ENCODE measurements at regions not wholly inside any gene's neighbourhood (a gene's known extent, or its start where the extent isn't known, plus 50 kb on each side); places are given as distances from the start of the nearest gene placed in this dataset.

DNA sequence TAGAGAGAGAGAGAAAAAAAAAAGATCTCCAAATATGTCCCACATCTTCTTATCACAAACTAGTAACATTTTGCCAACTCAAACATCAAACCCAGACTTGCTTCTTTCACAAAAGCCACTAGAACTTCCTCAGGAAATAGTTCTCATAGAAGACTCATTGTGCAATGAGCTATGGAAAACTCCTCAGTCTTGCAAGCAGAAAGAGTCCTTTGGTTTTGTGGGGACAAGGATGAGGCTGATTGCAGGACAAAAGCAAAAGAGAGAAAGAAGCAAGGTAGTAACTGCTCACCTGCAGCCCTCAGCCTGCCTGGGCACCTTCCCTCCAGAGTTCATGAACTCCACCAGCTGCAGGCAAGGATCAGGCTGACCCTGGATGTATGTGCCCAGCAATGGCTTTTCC is 399.0 kb downstream of the IRX1 start:
- no peak for DNase-seq (ENCODE audit: low read depth in 1 of 2, low spot score in 1 of 2)
- no peak for TF ChIP-seq CHD2 (IDR thresholded peaks at IDR 0.05; ENCODE audit: low read length, partially characterized antibody)
- no peak overlapping the region for H3K4me3 ChIP-seq
- no peak for FAIRE-seq
- ATAC-seq, result no peak
- no peaks in the 10 kb centered on the region for H3K4me1 ChIP-seq
- no peak overlapping the region for H3K4me2 ChIP-seq
- H3K9me3 ChIP-seq, result no peaks in the 10 kb centered on the region
- CTCF ChIA-PET, result no interaction called here
- POLR2A ChIA-PET, result no interaction called here
- H3K27ac ChIP-seq, result no peak overlapping the region

DNA sequence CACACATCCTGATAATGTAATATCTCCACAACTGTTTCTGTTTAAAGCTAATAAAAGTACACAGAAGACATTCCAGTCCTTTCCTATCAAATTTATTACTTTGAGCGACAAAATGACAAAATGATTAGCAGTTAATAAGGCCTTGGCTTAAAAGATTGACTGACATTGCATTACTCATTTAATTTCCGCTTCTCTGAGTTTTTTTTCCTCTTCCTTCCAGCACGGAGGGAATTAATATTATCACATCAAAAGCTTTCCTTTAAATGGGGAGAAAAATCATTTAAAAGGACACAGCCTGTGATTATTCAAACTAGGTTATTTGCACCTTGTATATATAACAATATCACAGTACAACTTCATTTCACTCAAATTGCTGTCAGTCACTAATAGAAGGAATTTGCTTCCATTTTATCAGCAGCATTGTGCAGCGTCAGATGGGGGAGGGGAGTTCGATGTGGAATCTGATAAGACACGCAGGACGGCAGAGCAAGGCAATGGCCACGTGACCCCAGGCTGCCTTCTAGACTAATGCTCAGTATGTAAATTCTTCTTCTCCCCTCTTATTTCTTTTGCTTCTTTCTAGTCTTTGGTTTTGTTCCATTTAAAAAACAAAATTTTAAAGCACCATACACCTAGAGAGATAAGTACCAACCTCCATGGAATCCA is 400.5 kb downstream of the IRX1 start:
- no peak overlapping the region for H3K4me2 ChIP-seq
- H3K27ac ChIP-seq, result no peak overlapping the region
- FAIRE-seq (no peak), DNase-seq (ENCODE audit: low read depth in 1 of 2, low spot score in 1 of 2) (no peak), ATAC-seq (no peak)
- H3K9me3 ChIP-seq, result no peaks in the 10 kb centered on the region
- no peak overlapping the region for H3K4me3 ChIP-seq
- WGBS (ENCODE audit: missing lambda C conversion rate), result 9% methylated on average over 8 of the region's 8 CpGs
- TF ChIP-seq, protein P1, sequence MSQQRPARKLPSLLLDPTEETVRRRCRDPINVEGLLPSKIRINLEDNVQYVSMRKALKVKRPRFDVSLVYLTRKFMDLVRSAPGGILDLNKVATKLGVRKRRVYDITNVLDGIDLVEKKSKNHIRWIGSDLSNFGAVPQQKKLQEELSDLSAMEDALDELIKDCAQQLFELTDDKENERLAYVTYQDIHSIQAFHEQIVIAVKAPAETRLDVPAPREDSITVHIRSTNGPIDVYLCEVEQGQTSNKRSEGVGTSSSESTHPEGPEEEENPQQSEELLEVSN (IDR thresholded peaks at IDR 0.05; ENCODE audit: borderline replicate concordance, low read depth), result no peak
- TF ChIP-seq TP53 (CRISPR knock-in tag; IDR thresholded peaks at IDR 0.05), result no peak
- no peaks in the 10 kb centered on the region for H3K4me1 ChIP-seq
- ChIA-PET CTCF (no interaction called here), POLR2A (no interaction called here)

DNA sequence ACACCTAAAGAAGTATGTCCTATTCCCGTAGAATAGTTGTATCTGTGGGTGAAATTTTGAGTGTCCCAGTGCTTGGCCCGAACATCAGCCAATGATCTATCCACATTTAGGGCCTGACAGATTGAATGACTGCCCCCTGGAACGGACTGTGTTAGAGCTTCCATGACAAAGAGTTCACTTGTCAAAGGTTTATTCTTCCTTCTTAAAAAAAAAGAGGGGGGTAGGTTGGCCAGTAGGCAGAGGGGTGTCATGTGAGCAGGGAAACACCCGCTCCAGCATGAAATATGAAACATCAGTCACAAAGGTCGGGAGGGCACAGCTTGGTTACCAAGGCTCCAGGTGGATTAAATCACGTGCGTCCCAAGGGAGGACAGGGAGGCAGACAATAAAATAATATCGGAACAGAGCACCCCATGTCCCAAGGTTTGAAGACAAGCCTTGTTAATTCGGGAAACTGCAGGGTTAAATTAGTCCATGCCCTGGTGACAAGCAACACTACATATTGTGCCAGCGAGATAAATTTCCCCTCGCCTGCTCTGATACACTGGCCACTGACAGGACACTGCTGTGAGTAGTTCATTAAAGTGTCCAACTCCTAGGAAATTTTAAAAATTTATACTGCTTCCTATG is 401.2 kb downstream of the IRX1 start:
- Histone ChIP-seq H3K27ac (no peak overlapping the region), H3K4me2 (no peak overlapping the region), H3K4me1 (no peaks in the 10 kb centered on the region), H3K9me3 (no peaks in the 10 kb centered on the region), H3K4me3 (no peak overlapping the region)
- no peak for FAIRE-seq
- 1% methylated on average over 11 of the region's 11 CpGs for WGBS (ENCODE audit: missing lambda C conversion rate)
- no peak for DNase-seq (ENCODE audit: low read depth in 1 of 2, low spot score in 1 of 2)
- POLR2A ChIA-PET, result no interaction called here
- CTCF ChIA-PET, result no interaction called here
- ATAC-seq, result no peak
- TF ChIP-seq HOXA7 (CRISPR knock-in tag; IDR thresholded peaks at IDR 0.05) (no peak), NFE2L2 (conservative IDR thresholded peaks at IDR 0.05; ENCODE audit: low read length) (no peak), JUN (IDR thresholded peaks at IDR 0.05) (no peak), FOSL2 (IDR thresholded peaks at IDR 0.05) (no peak), FOSL2 (CRISPR knock-in tag; IDR thresholded peaks at IDR 0.05) (no peak), TP53 (CRISPR knock-in tag; IDR thresholded peaks at IDR 0.05) (no peak), POLR2AphosphoS2 (conservative IDR thresholded peaks at IDR 0.05; ENCODE audit: low read length) (no peak), FOXS1 (CRISPR knock-in tag; IDR thresholded peaks at IDR 0.05) (no peak), NPAS2 (CRISPR knock-in tag; IDR thresholded peaks at IDR 0.05; ENCODE audit: borderline replicate concordance) (no peak), MYC (IDR thresholded peaks at IDR 0.05; ENCODE audit: borderline replicate concordance, low read length) (no peak), CHD4 (IDR thresholded peaks at IDR 0.05; ENCODE audit: borderline replicate concordance) (no peak), EP300 (IDR thresholded peaks at IDR 0.05) (no peak), CEBPB (IDR thresholded peaks at IDR 0.05) (no peak)
- TF ChIP-seq, protein P2, sequence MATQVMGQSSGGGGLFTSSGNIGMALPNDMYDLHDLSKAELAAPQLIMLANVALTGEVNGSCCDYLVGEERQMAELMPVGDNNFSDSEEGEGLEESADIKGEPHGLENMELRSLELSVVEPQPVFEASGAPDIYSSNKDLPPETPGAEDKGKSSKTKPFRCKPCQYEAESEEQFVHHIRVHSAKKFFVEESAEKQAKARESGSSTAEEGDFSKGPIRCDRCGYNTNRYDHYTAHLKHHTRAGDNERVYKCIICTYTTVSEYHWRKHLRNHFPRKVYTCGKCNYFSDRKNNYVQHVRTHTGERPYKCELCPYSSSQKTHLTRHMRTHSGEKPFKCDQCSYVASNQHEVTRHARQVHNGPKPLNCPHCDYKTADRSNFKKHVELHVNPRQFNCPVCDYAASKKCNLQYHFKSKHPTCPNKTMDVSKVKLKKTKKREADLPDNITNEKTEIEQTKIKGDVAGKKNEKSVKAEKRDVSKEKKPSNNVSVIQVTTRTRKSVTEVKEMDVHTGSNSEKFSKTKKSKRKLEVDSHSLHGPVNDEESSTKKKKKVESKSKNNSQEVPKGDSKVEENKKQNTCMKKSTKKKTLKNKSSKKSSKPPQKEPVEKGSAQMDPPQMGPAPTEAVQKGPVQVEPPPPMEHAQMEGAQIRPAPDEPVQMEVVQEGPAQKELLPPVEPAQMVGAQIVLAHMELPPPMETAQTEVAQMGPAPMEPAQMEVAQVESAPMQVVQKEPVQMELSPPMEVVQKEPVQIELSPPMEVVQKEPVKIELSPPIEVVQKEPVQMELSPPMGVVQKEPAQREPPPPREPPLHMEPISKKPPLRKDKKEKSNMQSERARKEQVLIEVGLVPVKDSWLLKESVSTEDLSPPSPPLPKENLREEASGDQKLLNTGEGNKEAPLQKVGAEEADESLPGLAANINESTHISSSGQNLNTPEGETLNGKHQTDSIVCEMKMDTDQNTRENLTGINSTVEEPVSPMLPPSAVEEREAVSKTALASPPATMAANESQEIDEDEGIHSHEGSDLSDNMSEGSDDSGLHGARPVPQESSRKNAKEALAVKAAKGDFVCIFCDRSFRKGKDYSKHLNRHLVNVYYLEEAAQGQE (IDR thresholded peaks at IDR 0.05), result no peak
- TF ChIP-seq, protein P3, sequence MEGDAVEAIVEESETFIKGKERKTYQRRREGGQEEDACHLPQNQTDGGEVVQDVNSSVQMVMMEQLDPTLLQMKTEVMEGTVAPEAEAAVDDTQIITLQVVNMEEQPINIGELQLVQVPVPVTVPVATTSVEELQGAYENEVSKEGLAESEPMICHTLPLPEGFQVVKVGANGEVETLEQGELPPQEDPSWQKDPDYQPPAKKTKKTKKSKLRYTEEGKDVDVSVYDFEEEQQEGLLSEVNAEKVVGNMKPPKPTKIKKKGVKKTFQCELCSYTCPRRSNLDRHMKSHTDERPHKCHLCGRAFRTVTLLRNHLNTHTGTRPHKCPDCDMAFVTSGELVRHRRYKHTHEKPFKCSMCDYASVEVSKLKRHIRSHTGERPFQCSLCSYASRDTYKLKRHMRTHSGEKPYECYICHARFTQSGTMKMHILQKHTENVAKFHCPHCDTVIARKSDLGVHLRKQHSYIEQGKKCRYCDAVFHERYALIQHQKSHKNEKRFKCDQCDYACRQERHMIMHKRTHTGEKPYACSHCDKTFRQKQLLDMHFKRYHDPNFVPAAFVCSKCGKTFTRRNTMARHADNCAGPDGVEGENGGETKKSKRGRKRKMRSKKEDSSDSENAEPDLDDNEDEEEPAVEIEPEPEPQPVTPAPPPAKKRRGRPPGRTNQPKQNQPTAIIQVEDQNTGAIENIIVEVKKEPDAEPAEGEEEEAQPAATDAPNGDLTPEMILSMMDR (IDR thresholded peaks at IDR 0.05), result no peak
- TF ChIP-seq, protein P4, sequence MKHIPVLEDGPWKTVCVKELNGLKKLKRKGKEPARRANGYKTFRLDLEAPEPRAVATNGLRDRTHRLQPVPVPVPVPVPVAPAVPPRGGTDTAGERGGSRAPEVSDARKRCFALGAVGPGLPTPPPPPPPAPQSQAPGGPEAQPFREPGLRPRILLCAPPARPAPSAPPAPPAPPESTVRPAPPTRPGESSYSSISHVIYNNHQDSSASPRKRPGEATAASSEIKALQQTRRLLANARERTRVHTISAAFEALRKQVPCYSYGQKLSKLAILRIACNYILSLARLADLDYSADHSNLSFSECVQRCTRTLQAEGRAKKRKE (CRISPR knock-in tag; IDR thresholded peaks at IDR 0.05; ENCODE audit: low read depth), result no peak
- TF ChIP-seq, protein P5, sequence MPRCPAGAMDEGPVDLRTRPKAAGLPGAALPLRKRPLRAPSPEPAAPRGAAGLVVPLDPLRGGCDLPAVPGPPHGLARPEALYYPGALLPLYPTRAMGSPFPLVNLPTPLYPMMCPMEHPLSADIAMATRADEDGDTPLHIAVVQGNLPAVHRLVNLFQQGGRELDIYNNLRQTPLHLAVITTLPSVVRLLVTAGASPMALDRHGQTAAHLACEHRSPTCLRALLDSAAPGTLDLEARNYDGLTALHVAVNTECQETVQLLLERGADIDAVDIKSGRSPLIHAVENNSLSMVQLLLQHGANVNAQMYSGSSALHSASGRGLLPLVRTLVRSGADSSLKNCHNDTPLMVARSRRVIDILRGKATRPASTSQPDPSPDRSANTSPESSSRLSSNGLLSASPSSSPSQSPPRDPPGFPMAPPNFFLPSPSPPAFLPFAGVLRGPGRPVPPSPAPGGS (IDR thresholded peaks at IDR 0.05), result no peak
- TF ChIP-seq, protein P6, sequence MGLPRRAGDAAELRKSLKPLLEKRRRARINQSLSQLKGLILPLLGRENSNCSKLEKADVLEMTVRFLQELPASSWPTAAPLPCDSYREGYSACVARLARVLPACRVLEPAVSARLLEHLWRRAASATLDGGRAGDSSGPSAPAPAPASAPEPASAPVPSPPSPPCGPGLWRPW (IDR thresholded peaks at IDR 0.05), result no peak
